ENCODE measurements at regions not wholly inside any gene's neighbourhood (a gene's known extent, or its start where the extent isn't known, plus 50 kb on each side); places are given as distances from the start of the nearest gene placed in this dataset.
"Not testable (repeated sequence)": the region's sequence is repeated elsewhere in the genome, so short reads cannot be mapped to it uniquely, and the experiment has no call there.

DNA sequence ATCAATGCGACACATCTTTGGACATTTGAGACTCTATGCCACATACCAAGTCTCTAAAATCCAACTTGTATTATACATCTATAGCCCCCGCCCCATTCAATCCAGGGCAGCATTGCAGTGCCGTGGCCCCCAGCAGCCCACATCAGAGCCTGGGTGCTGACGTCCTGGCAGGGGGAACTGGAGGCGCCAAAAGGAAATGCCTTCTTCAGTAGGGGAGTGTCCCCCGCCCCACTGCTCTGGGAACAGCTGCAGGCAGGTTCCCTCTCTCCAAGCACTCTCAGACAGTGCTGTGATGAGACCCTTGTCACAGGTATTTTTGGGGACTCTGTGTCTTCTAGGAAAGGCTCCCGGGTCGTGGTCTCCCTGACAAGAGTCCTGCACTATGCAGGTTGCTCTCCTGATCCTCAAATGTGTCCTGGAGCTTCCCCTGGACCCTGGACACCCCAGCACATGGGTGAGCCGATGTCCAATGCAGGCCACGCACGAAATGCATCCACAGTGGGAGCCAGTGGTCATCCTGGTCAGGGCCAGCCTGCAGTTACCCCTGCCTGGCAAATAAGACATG lies 188.7 kb downstream of the RTP5 start:
- no peak overlapping the region for H3K4me3 ChIP-seq (ENCODE audit: low read depth, poor library complexity, severe bottlenecking)
- peak in 1 of 2 donors; percentile 81 for DNase-seq (ENCODE audit: low spot score in 2 of 2)
- TF ChIP-seq, protein P1, sequence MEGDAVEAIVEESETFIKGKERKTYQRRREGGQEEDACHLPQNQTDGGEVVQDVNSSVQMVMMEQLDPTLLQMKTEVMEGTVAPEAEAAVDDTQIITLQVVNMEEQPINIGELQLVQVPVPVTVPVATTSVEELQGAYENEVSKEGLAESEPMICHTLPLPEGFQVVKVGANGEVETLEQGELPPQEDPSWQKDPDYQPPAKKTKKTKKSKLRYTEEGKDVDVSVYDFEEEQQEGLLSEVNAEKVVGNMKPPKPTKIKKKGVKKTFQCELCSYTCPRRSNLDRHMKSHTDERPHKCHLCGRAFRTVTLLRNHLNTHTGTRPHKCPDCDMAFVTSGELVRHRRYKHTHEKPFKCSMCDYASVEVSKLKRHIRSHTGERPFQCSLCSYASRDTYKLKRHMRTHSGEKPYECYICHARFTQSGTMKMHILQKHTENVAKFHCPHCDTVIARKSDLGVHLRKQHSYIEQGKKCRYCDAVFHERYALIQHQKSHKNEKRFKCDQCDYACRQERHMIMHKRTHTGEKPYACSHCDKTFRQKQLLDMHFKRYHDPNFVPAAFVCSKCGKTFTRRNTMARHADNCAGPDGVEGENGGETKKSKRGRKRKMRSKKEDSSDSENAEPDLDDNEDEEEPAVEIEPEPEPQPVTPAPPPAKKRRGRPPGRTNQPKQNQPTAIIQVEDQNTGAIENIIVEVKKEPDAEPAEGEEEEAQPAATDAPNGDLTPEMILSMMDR (IDR thresholded peaks at IDR 0.05): no peak
- TF ChIP-seq POLR2A (IDR thresholded peaks at IDR 0.05): no peak
- WGBS, 2 donors: 74 to 83% methylated on average over 11 of the region's 11 CpGs
- intact Hi-C loops (cut with DNase I; ENCODE audit: low total_unique reads): no loop called here

GRCh38 chr2:242059566-242059965 lies 190.0 kb downstream of the RTP5 start:
- H3K4me3 ChIP-seq (ENCODE audit: low read depth, poor library complexity, severe bottlenecking): no peak overlapping the region
- WGBS, 2 donors: 86 to 89% methylated on average over 7 of the region's 7 CpGs
- peak in 1 of 2 donors; percentile 68 for DNase-seq (ENCODE audit: low spot score in 2 of 2)
- no peak for TF ChIP-seq POLR2A (IDR thresholded peaks at IDR 0.05)
- TF ChIP-seq, protein P1 (IDR thresholded peaks at IDR 0.05): no peak
- intact Hi-C loops (cut with DNase I; ENCODE audit: low total_unique reads): no loop called here

GRCh38 chr2:242060212-242060835 lies 190.8 kb downstream of the RTP5 start:
- 40 to 47% methylated on average over 4 of the region's 4 CpGs for WGBS, 2 donors
- H3K4me3 ChIP-seq (ENCODE audit: low read depth, poor library complexity, severe bottlenecking): no peak overlapping the region
- intact Hi-C loops (cut with DNase I; ENCODE audit: low total_unique reads): no loop called here
- DNase-seq (ENCODE audit: low spot score in 2 of 2): no peak
- no peak for TF ChIP-seq POLR2A (IDR thresholded peaks at IDR 0.05)
- TF ChIP-seq, protein P1 (IDR thresholded peaks at IDR 0.05): no peak

DNA sequence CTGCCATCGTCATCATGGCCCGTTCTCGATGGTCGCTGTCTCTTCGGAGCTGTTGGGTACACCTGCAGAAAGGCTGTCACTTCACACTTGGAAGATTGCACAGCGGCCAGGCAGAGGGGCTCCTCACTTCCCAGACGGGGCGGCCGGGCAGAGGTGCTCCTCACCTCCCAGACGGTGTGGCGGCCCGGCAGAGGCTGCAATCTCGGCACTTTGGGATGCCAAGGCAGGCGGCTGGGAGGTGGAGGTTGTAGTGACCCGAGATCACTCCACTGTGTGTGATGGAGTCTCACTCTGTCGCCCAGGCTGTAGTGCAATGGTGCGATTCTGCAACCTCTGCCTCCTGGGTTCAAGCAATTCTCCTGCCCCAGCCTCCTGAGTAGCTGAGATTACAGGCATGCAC lies 192.4 kb downstream of the RTP5 start:
- DNase-seq (ENCODE audit: low spot score in 2 of 2): peak in 1 of 2 donors; percentile 50
- H3K4me3 ChIP-seq (ENCODE audit: low read depth, poor library complexity, severe bottlenecking); intact Hi-C loops (cut with DNase I; ENCODE audit: low total_unique reads): not testable (repeated sequence)
- WGBS, 2 donors: 88 to 94% methylated on average over 11 to 17 of the region's 17 CpGs

- 61 to 72% methylated on average over 2 of the region's 2 CpGs for WGBS, 2 donors
- TF ChIP-seq, protein P1 (IDR thresholded peaks at IDR 0.05): no peak
- TF ChIP-seq POLR2A (IDR thresholded peaks at IDR 0.05): no peak
- intact Hi-C loops (cut with DNase I; ENCODE audit: low total_unique reads): no loop called here
- DNase-seq (ENCODE audit: low spot score in 2 of 2): no peak
- no peak overlapping the region for H3K4me3 ChIP-seq (ENCODE audit: low read depth, poor library complexity, severe bottlenecking)
These were observed 193.9 kb downstream of the RTP5 start for GRCh38 chr2:242063436-242063835.

- H3K4me3 ChIP-seq (ENCODE audit: low read depth, poor library complexity, severe bottlenecking): no peak overlapping the region
- WGBS, 2 donors: 75 to 85% methylated on average over 7 of the region's 7 CpGs
- intact Hi-C loops (cut with DNase I; ENCODE audit: low total_unique reads): no loop called here
- DNase-seq (ENCODE audit: low spot score in 2 of 2): peak in 1 of 2 donors; percentile 77
- TF ChIP-seq, protein P1 (IDR thresholded peaks at IDR 0.05): no peak
- no peak for TF ChIP-seq POLR2A (IDR thresholded peaks at IDR 0.05)
These were observed 194.3 kb downstream of the RTP5 start for GRCh38 chr2:242063850-242064249.

Data from lower leg skin (tissue), 4 donors.